ENCODE measurements at regions not wholly inside any gene's neighbourhood (a gene's known extent, or its start where the extent isn't known, plus 50 kb on each side); places are given as distances from the start of the nearest gene placed in this dataset.
"Not testable (repeated sequence)": the region's sequence is repeated elsewhere in the genome, so short reads cannot be mapped to it uniquely, and the experiment has no call there.

DNA sequence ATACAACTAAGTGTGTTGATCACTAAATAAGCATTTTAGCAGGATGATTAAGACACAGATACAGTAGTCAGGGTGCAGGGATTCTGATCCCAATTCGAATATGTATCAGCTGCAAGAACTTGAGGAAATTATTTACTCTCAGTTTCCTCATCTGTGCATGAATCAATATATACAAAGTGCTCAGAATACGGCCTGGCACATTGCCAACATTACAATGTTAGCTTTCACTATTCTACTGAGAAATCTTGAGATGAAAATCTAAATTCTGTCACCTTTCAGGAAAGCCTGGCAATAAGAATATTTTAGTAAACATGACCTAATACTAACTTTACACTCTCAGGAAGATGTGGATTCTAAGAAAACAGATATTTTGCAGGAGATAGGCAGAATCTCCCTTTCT, 1001.6 kb upstream of the IGFBP7 start:
- DNase-seq (ENCODE audit: low spot score in 2 of 2): no peak
- no peak for FAIRE-seq

DNA sequence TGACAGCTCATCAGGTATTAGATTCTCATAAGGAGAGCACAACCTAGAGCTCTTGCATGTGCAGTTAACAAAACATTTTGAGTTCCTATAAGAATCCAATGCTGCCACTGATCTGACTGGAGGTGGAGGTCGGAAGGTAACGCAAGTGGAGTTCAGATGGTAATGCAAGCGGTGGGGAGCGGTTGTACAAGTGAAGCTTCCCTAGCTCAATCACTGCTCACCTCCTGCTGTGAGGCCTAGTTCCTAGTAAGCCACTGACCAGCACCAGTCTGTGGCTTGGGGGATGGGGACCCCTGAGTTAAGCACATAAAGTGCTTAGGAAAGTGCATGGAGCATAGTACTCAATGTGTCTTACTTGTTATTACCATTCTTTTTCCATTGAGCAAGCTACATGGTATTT, 983.2 kb upstream of the IGFBP7 start:
- FAIRE-seq (no peak), DNase-seq (ENCODE audit: low spot score in 2 of 2) (no peak)

DNA sequence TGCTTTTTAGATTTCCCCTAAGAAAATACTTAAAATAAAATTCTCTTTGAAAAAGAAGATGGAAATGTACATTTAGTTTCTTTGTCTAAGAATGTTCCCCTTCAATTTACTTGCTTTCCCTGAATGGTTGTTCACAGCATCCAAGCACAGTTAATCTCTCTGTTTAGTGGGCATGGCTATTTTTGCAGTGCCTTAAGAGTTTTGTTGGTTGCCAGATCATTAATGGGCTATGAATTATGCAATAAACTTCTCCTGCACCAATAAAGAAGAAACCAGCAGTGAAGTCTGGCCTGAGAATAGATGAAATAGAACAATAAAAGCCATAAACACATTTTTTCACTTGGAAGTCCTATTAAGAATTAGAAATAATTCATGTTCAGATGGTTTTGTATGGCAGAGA, 980.4 kb upstream of the IGFBP7 start:
- FAIRE-seq (no peak), DNase-seq (ENCODE audit: low spot score in 2 of 2) (no peak)

DNA sequence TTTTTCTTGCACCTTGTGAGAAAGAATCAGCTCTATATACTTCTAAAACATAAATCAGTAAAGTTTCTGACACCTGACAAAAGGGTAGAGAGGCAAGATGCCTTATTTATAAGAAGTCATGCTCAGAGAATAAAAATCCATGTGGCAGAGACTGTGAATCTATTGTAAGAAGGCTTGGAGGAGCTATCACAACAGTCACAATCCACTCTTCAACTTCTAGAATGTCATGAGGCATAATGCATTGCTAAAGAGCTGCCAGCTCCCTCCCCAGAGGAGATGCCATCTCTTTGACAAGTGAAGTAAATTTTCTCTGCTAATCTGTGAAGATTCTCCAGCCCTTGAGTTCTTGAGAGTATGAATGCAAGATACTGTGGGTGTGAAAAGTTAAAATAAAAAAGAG, 971.2 kb upstream of the IGFBP7 start:
- FAIRE-seq (no peak), DNase-seq (ENCODE audit: low spot score in 2 of 2) (no peak)

DNA sequence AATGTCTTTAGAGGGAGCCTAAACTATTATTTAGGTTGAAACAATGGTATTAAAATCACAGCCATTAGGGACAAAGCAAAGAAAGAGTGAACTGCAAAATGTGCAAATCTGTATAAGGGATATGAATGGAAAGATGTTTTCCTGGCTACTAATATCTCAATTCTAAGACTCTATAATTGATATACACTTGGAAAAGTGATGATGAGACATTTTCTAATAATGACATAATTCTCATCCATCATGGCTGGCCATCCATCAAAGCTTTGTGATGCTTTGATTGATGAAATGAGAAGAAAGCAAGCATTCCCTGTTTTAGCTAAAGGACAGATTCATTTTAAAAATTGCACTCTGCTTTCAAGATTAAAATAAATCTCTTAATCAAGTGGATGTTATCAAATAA, 965.5 kb upstream of the IGFBP7 start:
- no peak for FAIRE-seq
- no peak for DNase-seq (ENCODE audit: low spot score in 2 of 2)

DNA sequence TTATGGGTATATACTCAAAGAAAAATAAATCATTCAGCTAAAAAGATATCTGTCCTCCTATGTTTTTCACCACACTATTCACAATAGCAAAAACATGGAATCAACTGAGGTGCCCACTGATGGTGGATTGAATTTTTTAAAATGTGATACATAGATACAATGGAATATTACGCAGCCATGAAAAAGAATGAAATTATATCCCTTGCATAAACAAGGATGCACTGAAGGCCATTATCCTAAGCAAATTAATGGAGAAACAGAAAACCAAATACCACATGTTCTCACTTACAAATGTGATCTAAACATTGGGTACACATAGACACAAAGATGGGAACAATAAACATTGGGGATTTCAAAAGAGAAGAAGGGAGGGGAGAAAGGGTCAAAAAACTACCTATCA, 964.2 kb upstream of the IGFBP7 start:
- FAIRE-seq (no peak), DNase-seq (ENCODE audit: low spot score in 2 of 2) (no peak)

DNA sequence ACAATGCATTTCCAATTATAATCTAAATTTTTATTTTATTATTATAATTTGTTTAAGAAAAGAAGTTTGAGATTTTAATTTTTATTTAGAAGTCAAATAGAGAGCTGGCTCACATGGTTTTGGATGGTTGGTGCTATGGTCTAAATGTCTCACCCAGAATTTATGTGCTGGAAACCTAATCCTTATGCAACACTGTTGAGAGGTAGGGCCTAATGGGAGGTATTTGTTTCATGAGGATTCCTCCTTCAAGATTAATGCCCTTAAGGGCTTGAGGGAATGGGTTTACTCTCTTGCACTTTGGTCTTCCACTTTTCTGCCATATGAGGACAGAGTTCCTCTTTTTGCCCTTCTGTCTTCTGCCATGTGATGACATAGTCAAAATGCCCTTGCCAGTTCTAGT, 960.5 kb upstream of the IGFBP7 start:
- FAIRE-seq: no peak

DNA sequence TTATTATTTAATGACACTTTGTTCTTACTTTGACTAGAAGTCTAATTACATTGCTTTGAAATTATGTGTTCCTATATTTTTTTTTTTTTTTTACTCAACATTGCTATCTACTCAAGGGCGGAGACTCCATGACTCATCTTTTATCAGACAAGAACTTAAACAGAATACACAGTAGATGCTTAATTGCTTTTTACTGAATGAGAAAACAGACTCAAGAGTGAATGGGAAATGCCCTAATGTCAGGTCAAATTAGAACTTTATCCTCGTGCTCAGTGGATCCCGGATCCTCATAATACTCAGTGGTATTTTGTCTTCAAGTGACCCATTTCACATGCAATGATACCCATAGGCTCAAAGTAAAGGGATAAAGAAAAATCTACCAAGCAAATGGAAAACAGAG, 954.5 kb upstream of the IGFBP7 start:
- FAIRE-seq (no peak), DNase-seq (ENCODE audit: low spot score in 2 of 2) (no peak)

More for the DNA sequence above, 960.5 kb upstream of the IGFBP7 start:
- DNase-seq (ENCODE audit: low spot score in 2 of 2): no peak

DNA sequence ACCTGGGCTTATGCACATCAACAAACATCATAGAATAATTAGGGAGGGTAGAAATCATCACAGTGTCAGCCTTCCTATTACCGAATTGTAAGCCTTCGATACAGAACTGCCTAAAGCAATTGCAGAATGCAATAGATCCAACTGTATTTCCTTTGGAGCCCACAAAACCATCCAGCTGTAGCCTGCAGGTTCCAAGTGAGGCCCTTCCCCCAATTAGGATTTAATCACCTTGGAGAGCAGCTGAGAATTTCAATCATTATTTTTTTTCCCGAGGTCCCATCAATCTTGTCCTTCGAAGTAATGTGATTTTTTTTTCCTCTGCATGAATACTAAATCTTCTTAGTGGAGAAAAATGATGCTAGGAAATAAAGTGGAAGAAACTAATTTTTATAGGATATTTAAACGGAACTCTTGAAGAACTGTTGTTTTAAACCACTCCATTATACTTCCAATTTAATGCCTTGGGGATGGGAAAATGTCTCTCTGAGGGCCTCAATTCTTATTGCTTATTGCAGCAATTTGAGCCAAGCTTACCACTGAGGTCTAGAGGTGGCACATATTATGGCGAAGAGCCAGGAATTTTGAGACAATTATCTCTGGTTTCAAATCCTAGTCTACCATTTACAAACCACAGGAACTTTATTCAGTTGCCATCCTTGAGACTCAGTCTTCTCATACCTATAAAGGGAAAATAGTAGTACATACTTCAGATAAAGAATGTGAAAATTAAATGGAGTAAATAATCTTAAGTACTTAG, 953.4 kb upstream of the IGFBP7 start:
- no peak for DNase-seq (ENCODE audit: low spot score in 2 of 2)

DNA sequence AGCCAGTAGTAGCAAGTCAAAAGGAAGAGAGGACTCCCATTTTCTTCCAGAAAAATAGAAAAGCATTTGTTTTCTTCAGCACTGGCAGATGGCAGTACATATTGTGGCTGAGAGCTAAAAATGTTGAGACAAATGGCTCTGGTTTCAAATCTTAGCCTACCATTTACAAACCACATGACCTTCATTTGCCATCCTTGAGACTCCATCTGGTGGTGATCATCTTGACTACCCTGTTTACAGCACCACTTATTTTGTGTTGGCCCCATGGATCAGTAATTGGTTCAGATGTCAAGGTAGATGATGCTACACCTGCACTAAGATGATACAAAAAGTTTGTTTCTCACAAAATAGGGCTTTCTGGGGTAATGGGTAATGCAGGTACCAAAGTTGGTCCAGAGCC, 951.8 kb upstream of the IGFBP7 start:
- FAIRE-seq (no peak), DNase-seq (ENCODE audit: low spot score in 2 of 2) (no peak)

More for the DNA sequence above, 953.4 kb upstream of the IGFBP7 start:
- no peak for FAIRE-seq

DNA sequence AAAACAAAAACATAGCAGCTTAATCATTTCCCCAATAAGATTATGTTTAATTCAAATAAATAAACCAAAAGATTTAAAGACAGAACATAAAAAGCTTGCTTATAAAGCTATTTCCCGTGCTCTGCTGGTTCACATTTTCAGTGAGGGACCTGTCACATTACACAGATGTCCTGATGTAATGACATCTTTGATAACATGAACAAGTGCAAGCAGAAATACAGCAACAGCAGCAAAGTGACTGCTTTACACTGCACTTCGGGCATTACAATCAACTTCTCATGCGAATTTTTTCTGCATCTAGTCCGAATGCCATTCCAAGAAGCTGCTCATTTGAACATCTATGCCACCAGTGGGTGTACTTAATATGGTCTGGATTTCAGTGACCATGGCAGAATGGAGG, 940.3 kb upstream of the IGFBP7 start:
- DNase-seq (ENCODE audit: low spot score in 2 of 2) (no peak), FAIRE-seq (no peak)

DNA sequence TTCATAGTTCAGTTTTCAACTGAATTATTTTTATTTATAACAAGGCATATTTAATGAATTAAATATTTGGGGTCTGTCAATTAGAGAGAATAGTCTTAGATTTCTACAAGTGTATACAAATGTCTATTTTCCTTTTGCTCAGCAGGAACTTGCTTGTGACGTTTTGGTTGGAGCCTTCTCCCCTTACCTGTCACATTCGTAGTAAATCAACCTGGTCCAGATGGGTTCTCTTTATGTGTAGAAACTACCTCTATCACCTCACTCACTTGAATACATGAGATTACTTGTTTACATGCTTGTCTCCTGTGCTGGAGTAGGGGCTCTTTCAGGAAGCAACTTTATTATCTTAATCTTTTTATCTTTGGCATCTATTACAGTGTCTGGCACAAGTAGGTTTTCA, 938.3 kb upstream of the IGFBP7 start:
- peak; percentile 3 for FAIRE-seq
- DNase-seq (ENCODE audit: low spot score in 2 of 2): no peak

DNA sequence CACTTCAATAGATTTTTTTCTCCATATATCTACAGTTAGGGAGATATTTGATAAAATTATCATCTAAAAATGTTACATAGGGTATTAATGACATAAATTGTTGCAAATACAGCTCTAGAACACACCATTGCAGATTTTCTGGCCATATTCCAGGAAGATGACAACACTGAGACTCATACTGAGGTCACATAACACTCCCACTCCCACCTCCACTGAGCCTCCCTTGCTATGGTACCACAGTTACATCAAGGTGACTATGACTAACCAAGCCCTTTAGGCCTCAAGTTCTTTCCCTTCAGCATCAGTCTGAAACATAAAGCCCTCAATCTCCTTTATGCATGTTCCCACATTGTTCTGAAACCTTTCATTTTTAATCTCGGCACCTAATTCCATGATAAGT, 932.0 kb upstream of the IGFBP7 start:
- FAIRE-seq (no peak), DNase-seq (ENCODE audit: low spot score in 2 of 2) (no peak)

DNA sequence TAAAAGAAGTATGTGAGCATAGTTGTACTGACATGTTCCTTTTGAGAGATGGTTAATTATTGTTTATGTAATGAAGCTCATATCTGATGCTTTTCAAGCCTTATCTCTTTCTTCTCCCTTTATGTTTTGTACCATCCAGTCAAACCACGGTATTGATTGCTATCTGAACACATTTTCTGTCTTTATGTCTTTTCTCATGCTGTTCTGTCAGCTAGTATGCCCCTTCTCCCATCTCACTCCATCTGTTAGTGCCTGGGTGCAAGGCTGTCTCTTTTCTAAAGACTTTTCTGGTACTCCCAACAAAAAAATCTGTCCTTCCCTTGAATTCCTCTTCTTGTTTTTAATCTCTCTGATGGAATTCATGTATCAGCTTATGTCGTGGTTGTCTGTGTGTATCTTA, 883.8 kb upstream of the IGFBP7 start:
- DNase-seq (ENCODE audit: low spot score in 2 of 2): no peak
- no peak for FAIRE-seq

DNA sequence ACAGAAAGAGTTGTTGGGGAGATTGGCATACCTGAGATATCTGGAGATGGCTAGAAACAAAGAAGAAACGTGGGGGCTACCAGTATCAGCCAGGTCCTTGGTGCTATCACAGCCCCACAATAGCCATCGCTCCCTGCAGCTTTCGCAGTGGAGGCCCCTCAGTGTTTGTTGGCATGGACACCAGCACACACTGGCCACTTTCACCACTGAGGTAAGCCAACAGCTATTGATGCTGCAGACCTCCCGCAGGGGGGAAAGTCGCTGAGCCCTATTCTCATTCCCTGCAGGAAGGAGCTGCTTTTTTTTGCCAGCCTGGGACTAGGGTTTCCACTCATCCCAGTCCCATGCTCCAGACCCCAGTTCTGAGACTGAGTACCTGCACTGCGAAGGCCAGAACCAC, 879.2 kb upstream of the IGFBP7 start:
- DNase-seq (ENCODE audit: low spot score in 2 of 2) (no peak), FAIRE-seq (no peak)

DNA sequence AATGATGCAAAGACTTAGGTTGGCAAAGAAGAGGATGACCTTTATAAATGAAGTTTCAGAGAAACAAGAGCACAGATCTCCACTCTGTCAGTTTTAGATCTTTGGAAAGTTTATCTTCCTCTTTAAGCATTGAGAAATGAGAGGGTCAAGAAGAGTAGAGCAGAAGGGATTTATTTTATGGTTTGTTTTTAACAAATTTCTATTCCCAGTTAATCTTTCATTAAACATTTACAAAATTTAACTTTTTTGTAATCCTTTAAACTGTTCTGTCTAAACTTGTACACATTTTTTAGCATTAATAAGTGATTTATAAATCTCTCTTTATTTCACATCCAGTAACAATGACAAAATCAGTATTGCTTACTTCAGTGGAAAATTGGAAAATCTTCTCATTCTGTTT, 875.0 kb upstream of the IGFBP7 start:
- FAIRE-seq (no peak), DNase-seq (ENCODE audit: low spot score in 2 of 2) (no peak)

DNA sequence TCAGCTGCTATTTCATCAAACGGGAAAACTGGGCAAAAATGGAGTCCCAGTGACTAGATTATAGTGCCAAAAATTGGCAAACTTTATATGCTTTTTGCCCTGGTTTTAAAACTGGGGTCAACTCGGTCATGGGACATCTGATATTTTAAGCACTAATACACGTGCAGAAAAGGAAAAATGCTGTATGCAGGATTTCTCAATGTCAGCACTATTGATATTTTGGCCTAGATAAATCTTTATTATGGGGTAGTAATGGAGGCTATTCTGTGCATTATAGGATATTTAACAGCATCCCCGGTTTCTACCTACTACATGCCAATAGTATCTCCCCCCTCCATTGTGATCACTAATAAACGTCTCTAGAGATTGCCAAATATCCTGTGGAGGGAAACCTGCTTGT, 870.9 kb upstream of the IGFBP7 start:
- DNase-seq (ENCODE audit: low spot score in 2 of 2) (no peak), FAIRE-seq (no peak)

DNA sequence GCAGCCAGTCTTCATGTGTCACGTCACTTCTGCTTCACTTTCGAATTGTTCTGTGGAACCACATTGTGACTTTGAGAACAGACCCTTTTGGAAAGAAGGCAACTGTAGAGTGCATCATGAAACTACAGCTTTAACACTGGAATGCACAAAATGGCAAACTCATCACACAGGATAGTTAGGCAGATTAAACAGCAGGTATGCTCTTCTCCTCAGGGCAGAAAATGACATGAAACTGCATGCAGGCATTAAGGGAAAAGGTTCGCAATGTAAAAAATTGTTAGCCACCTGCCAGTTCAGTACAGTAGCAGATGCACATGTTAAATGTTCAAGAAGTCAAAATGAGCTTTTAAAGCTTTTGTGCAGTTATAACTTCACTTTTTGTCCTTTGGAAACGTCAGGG, 864.6 kb upstream of the IGFBP7 start:
- no peak for DNase-seq (ENCODE audit: low spot score in 2 of 2)
- no peak for FAIRE-seq

DNA sequence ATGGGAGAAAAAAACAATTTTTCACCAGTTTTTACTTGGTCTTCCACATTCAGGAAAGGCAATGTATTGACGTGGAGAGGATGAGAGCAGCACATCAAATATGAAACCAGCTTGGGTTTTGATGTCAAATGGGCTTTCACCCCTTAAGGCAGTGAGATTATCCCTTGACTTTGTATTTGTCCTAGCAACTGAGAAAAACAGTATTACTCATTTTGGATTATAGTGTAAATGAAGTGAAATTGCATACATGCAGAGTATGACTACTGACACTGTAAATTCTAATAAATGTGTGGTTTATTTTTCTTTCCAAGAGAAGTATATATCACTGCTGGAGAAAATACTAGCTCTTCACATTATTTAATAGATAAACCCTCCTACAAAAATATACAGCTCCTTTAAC, 863.6 kb upstream of the IGFBP7 start:
- no peak for FAIRE-seq
- no peak for DNase-seq (ENCODE audit: low spot score in 2 of 2)

DNA sequence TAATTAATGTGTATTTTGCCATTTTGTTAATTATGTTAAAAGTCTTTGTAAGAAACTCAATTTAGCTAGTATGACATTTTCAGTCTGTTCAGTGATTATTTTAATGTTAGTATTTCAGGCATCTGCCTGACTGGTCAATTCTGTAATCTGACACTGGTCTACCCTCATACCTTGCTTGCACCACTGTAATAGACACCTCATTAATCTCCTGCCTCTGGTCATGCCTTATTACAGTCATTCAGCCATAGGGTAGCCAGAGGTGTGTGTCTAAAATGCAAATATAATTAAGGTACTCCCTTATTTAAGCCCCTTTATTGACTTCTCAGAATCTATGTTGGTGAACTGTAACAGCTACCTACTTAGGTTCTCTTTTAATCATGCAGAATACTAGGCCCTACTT, 861.1 kb upstream of the IGFBP7 start:
- FAIRE-seq (no peak), DNase-seq (ENCODE audit: low spot score in 2 of 2) (no peak)

DNA sequence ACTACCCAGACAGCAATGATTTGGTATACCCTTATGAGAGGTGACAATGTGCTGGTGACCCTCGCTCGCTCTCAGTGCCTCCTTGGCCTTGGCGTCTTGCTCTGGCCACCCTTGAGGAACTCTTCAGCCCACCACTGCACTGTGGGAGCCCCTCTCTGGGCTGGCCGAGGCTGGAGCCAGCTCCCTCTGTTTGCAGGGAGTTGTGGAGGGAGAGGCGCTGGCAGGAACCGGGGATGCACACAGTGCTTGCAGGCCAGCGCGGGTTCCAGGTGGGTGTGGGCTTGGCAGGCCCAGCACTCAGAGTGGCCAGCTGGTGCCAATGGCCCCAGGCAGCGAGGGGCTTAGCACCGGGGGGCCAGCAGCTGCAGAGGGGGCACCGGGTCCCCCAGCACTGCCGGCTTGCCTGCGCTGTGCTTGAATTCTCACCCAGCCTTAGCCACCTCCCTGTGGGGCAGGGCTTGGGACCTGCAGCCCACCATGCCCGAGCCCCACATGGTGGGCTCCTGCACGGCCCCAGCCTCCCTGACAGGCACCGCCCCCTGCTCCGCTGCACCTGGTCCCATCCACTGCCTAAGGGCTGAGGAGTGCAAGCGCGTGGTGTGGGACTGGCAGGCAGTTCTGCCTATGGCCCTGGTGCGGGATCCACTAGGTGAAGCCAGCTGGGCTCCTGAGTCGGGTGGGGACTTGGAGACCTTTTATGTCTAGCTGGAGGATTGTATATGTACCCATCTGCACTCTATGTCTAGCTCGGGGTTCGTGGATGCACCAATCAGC, 857.0 kb upstream of the IGFBP7 start:
- DNase-seq (ENCODE audit: low spot score in 2 of 2): no peak
- FAIRE-seq: no peak

DNA sequence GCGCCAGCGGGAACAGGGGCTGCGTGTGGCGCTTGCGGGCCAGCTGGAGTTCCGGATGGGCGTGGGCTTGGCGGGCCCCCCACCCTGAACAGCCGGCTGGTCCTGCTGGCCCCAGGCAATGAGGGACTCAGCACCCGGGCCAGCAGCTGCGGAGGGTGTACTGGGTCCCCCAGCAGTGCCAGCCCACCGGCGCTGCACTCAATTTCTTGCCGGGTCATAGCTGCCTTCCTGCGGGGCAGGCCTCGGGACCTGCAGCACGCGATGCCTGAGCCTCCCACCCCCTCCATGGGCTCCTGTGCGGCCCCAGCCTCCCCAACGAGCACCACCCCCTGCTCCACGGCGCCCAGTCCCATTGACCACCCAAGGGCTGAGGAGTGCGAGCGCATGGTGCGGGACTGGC, 855.2 kb upstream of the IGFBP7 start:
- FAIRE-seq; DNase-seq (ENCODE audit: low spot score in 2 of 2): not testable (repeated sequence)

Data from frontal cortex (tissue), 3 donors.